HEK293 (cell line): ENCODE measurements at regions not wholly inside any gene's neighbourhood (a gene's known extent, or its start where the extent isn't known, plus 50 kb on each side); places are given as distances from the start of the nearest gene placed in this dataset.

ENCODE experiments used
- CTCF ChIP-seq: fragments of 450-650 bp; formaldehyde crosslinking; IDR thresholded peaks from 2 replicates; pipeline ENCODE4 v1.5.1; 2016; ENCODE audit warnings: missing biosample characterization, missing genetic modification characterization
- KLF9 ChIP-seq: fragments of 450-650 bp; formaldehyde crosslinking; IDR thresholded peaks from 2 replicates; pipeline ENCODE4 v1.5.1; 2016; ENCODE audit warnings: missing biosample characterization, missing genetic modification characterization, low read depth
- REST ChIP-seq: fragments of 450-650 bp; formaldehyde crosslinking; IDR thresholded peaks from 2 replicates; pipeline ENCODE4 v1.5.1; 2016; ENCODE audit warnings: missing biosample characterization, missing genetic modification characterization
- SCRT1 ChIP-seq: fragments of 450-650 bp; formaldehyde crosslinking; IDR thresholded peaks from 2 replicates; pipeline ENCODE4 v1.5.1; 2016; ENCODE audit warnings: missing biosample characterization, missing genetic modification characterization, borderline replicate concordance
- YY1 ChIP-seq: fragments of 450-650 bp; formaldehyde crosslinking; IDR thresholded peaks from 2 replicates; pipeline ENCODE4 v1.5.1; 2018; ENCODE audit warnings: missing biosample characterization, missing genetic modification characterization
- ZBTB20 ChIP-seq: fragments of 450-650 bp; formaldehyde crosslinking; IDR thresholded peaks from 2 replicates; pipeline ENCODE4 v1.5.1; 2016; ENCODE audit warnings: missing biosample characterization, missing genetic modification characterization
- ZNF174 ChIP-seq: fragments of 450-650 bp; formaldehyde crosslinking; IDR thresholded peaks from 2 replicates; pipeline ENCODE4 v1.5.0; 2017; ENCODE audit warnings: missing biosample characterization, mild to moderate bottlenecking, missing genetic modification characterization
- ZNF558 ChIP-seq: fragments of 450-650 bp; formaldehyde crosslinking; IDR thresholded peaks from 2 replicates; pipeline ENCODE4 v1.5.1; 2016; ENCODE audit warnings: missing biosample characterization, missing genetic modification characterization
- ZNF561 ChIP-seq: fragments of 450-650 bp; IDR thresholded peaks from 2 replicates; pipeline ENCODE4 v1.5.1; 2018; ENCODE audit warnings: missing biosample characterization, missing genetic modification characterization, borderline replicate concordance
- ZNF596 ChIP-seq: fragments of 450-650 bp; IDR thresholded peaks from 2 replicates; pipeline ENCODE4 v1.5.0; 2018; ENCODE audit warnings: missing biosample characterization, mild to moderate bottlenecking, missing genetic modification characterization, moderate library complexity
- ZNF621 ChIP-seq: fragments of 450-650 bp; formaldehyde crosslinking; IDR thresholded peaks from 2 replicates; pipeline ENCODE4 v1.5.1; 2017; ENCODE audit warnings: missing biosample characterization, missing genetic modification characterization
- ZNF785 ChIP-seq: fragments of 450-650 bp; formaldehyde crosslinking; IDR thresholded peaks from 2 replicates; pipeline ENCODE4 v1.5.1; 2016; ENCODE audit warnings: missing biosample characterization, missing genetic modification characterization

GRCh38 chr2:236348279-236348678, 84.1 kb upstream of the ASB18 start:
- TF ChIP-seq CTCF, result no peak
- TF ChIP-seq ZNF561 (tag by site-specific recombination), result no peak
- no peak for TF ChIP-seq REST (tag by site-specific recombination)
- no peak for TF ChIP-seq YY1 (tag by site-specific recombination)
- no peak for TF ChIP-seq ZNF621 (tag by site-specific recombination)
- no peak for TF ChIP-seq KLF9 (tag by site-specific recombination)
- no peak for TF ChIP-seq ZNF558
- TF ChIP-seq ZBTB20, result no peak
- no peak for TF ChIP-seq ZNF596 (tag by site-specific recombination)
- TF ChIP-seq SCRT1, result no peak
- no peak for TF ChIP-seq ZNF785 (tag by site-specific recombination)
- TF ChIP-seq ZNF174 (tag by site-specific recombination), result no peak
